ENCODE measurements at regions not wholly inside any gene's neighbourhood (a gene's known extent, or its start where the extent isn't known, plus 50 kb on each side); places are given as distances from the start of the nearest gene placed in this dataset.

DNA sequence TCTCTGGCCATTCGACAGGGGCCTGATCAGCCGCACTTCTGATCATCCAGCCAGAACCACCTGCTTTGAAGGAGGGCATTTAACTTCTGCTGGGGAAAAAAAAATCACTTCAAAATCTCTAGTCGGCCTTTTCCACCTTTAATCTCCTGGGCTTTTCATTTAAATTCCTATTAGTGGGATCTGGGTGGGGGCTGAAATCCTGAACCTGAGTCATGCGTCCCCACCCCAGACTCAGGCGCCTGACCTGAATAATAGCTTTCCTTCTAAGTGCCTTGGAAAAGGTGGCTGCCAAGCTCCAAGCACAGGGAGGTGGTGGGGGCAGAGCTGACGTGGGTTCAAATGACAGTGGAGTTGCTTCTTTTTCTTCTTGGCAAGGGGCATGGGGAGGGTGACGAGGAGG is 246.0 kb upstream of the EXOC2 start:
- H4K20me1 ChIP-seq (ENCODE audit: insufficient read depth), result no peaks in the 10 kb centered on the region
- no peaks in the 10 kb centered on the region for H3K36me3 ChIP-seq (replicated peaks in 1 of 2; ENCODE audit: control insufficient read depth in 1 of 2, insufficient read depth in 2 of 2, low read length in 1 of 2)
- H3K79me2 ChIP-seq (ENCODE audit: insufficient read depth), result no peaks in the 10 kb centered on the region
- ChIA-PET CTCF (no interaction called here), POLR2A (no interaction called here)
- no peak overlapping the region for H3K27ac ChIP-seq (ENCODE audit: low read depth in 2 of 2, low read length in 1 of 2)
- H3K9me2 ChIP-seq, result no peaks in the 10 kb centered on the region
- no peak overlapping the region for H2AFZ ChIP-seq (ENCODE audit: low read depth)
- TF ChIP-seq SIN3A (IDR thresholded peaks at IDR 0.05; ENCODE audit: borderline replicate concordance, low read depth, low read length) (no peak), NFIC (IDR thresholded peaks at IDR 0.05; ENCODE audit: borderline replicate concordance) (no peak), NRF1 (IDR thresholded peaks at IDR 0.05; ENCODE audit: low read depth, low read length) (no peak), ELF1 (IDR thresholded peaks at IDR 0.05) (no peak), TCF12 (IDR thresholded peaks at IDR 0.05) (no peak), MEF2A (IDR thresholded peaks at IDR 0.05; ENCODE audit: borderline replicate concordance, low read depth) (no peak), EZH2phosphoT487 (IDR thresholded peaks at IDR 0.05; ENCODE audit: borderline replicate concordance, low read depth) (no peak), GATA2 (CRISPR knock-in tag; IDR thresholded peaks at IDR 0.05) (no peak), FOSL2 (IDR thresholded peaks at IDR 0.05; ENCODE audit: borderline replicate concordance, low read depth) (no peak), PBX3 (IDR thresholded peaks at IDR 0.05) (no peak), JUND (IDR thresholded peaks at IDR 0.05) (no peak), RFX5 (IDR thresholded peaks at IDR 0.05; ENCODE audit: low read length) (no peak), CTCF (IDR thresholded peaks at IDR 0.05) (no peak), RCOR1 (IDR thresholded peaks at IDR 0.05; ENCODE audit: low read length) (no peak), RAD21 (IDR thresholded peaks at IDR 0.05; ENCODE audit: low read length) (no peak)
- TF ChIP-seq, protein P1, sequence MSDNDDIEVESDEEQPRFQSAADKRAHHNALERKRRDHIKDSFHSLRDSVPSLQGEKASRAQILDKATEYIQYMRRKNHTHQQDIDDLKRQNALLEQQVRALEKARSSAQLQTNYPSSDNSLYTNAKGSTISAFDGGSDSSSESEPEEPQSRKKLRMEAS (IDR thresholded peaks at IDR 0.05; ENCODE audit: low read depth), result no peak
- TF ChIP-seq, protein P2, sequence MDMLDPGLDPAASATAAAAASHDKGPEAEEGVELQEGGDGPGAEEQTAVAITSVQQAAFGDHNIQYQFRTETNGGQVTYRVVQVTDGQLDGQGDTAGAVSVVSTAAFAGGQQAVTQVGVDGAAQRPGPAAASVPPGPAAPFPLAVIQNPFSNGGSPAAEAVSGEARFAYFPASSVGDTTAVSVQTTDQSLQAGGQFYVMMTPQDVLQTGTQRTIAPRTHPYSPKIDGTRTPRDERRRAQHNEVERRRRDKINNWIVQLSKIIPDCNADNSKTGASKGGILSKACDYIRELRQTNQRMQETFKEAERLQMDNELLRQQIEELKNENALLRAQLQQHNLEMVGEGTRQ (IDR thresholded peaks at IDR 0.05; ENCODE audit: borderline replicate concordance, low read depth, low read length), result no peak
- no peak overlapping the region for H3K9ac ChIP-seq
- no peak overlapping the region for H3K4me3 ChIP-seq (ENCODE audit: low read depth in 2 of 2, low read length in 1 of 2)
- no peak for DNase-seq
- no peak overlapping the region for H3K4me2 ChIP-seq
- peaks cover 12% of the 10 kb centered on the region; the same call in 1 of the 2 replicates for H3K27me3 ChIP-seq (ENCODE audit: insufficient read depth)
- no peaks in the 10 kb centered on the region for H3K9me3 ChIP-seq
- WGBS (ENCODE audit: low lambda C conversion rate), result 1% methylated on average over 7 of the region's 7 CpGs
- H3K4me1 ChIP-seq (ENCODE audit: control insufficient read depth in 1 of 2, insufficient read depth in 2 of 2, low read depth in 1 of 2, low read length in 1 of 2), result no peaks in the 10 kb centered on the region
- no peaks in the 10 kb centered on the region for H3F3A ChIP-seq (replicated peaks; ENCODE audit: insufficient read depth)

All from SK-N-SH (cell line).